Thoracic aorta (tissue), 2 donors: ENCODE measurements at regions not wholly inside any gene's neighbourhood (a gene's known extent, or its start where the extent isn't known, plus 50 kb on each side); places are given as distances from the start of the nearest gene placed in this dataset.

Source experiments
- ATAC-seq: fragments of 150-250 bp; one replicate; pipeline ENCODE4 v1.8.0; 2017; ENCODE audit warnings: low read depth; ENCODE audit not compliant: insufficient number of reproducible peaks, low FRiP score
- DNase-seq: peaks from one replicate; pipeline ENCODE4 v3.0.0-alpha.2; 2020; ENCODE audit warnings: low spot score
- H3K27ac ChIP-seq, 2 donors: fragments of 200-600 bp; sonication (generic); 1 replicate in 1 of 2; 2 replicates in 1 of 2; pipeline ENCODE4 v1.5.1; 2016; ENCODE audit warnings: mild to moderate bottlenecking in 2 of 2, moderate library complexity in 2 of 2
- H3K27me3 ChIP-seq: fragments of 200-600 bp; sonication (generic); replicated peaks from 2 replicates; pipeline ENCODE4 v1.6.0; 2016; ENCODE audit warnings: mild to moderate bottlenecking; ENCODE audit not compliant: insufficient read depth
- H3K36me3 ChIP-seq: fragments of 200-600 bp; sonication (generic); one replicate; pipeline ENCODE4 v1.5.1; 2016
- H3K4me1 ChIP-seq, 2 donors: fragments of 200-600 bp; sonication (generic); 1 replicate in 1 of 2; 2 replicates in 1 of 2; pipeline versions ENCODE4 v1.5.1 to v1.6.0; 2016; ENCODE audit warnings: low read depth in 2 of 2, mild to moderate bottlenecking in 1 of 2; ENCODE audit not compliant: control insufficient read depth in 1 of 2
- H3K4me3 ChIP-seq: fragments of 200-600 bp; sonication (generic); 2 replicates; pipeline ENCODE4 v1.5.1; 2016; ENCODE audit warnings: mild to moderate bottlenecking
- H3K9me3 ChIP-seq: fragments of 200-600 bp; sonication (generic); 2 replicates; pipeline ENCODE4 v1.5.1; 2016
- CTCF ChIP-seq: fragments of 200-600 bp; sonication (generic); IDR thresholded peaks from one replicate; pipeline ENCODE4 v1.5.1; 2019; ENCODE audit warnings: antibody characterized with exemption

- DNase-seq = no peak
- H3K27ac ChIP-seq = no peak overlapping the region
- no peaks in the 10 kb centered on the region for H3K27me3 ChIP-seq
- no peak for ATAC-seq
- H3K4me1 ChIP-seq = peaks cover 0 to 22% of the 10 kb centered on the region in 2 donors
- TF ChIP-seq CTCF = no peak
- H3K4me3 ChIP-seq = no peak overlapping the region
- no peaks in the 10 kb centered on the region for H3K9me3 ChIP-seq
- no peaks in the 10 kb centered on the region for H3K36me3 ChIP-seq
These were observed 328.6 kb downstream of the PIK3R1 start for GRCh38 chr5:68544091-68544647.

- Histone ChIP-seq H3K4me3 (no peak overlapping the region), H3K9me3 (no peaks in the 10 kb centered on the region), H3K36me3 (no peaks in the 10 kb centered on the region), H3K27me3 (no peaks in the 10 kb centered on the region), H3K4me1 (peaks cover 0 to 28% of the 10 kb centered on the region in 2 donors), H3K27ac (no peak overlapping the region)
- DNase-seq (no peak), ATAC-seq (no peak)
- TF ChIP-seq CTCF = no peak
These were observed 329.3 kb downstream of the PIK3R1 start for GRCh38 chr5:68544648-68545552.

GRCh38 chr5:68545636-68546295, 330.2 kb downstream of the PIK3R1 start:
- DNase-seq (no peak), ATAC-seq (no peak)
- no peak for TF ChIP-seq CTCF
- H3K4me3 ChIP-seq = no peak overlapping the region
- H3K4me1 ChIP-seq = peaks cover 0 to 28% of the 10 kb centered on the region in 2 donors
- H3K9me3 ChIP-seq = no peaks in the 10 kb centered on the region
- no peak overlapping the region for H3K27ac ChIP-seq
- H3K36me3 ChIP-seq = no peaks in the 10 kb centered on the region
- no peaks in the 10 kb centered on the region for H3K27me3 ChIP-seq

- H3K27ac ChIP-seq = no peak overlapping the region
- ATAC-seq = no peak
These were observed 331.5 kb downstream of the PIK3R1 start for GRCh38 chr5:68547056-68547455.

More at GRCh38 chr5:68547056-68547455, 331.5 kb downstream of the PIK3R1 start:
- Histone ChIP-seq H3K36me3 (no peaks in the 10 kb centered on the region), H3K27me3 (no peaks in the 10 kb centered on the region), H3K4me3 (no peak overlapping the region), H3K4me1 (peaks cover 0 to 19% of the 10 kb centered on the region in 2 donors), H3K9me3 (no peaks in the 10 kb centered on the region)
- TF ChIP-seq CTCF = no peak
- DNase-seq = no peak
